ENCODE measurements at regions not wholly inside any gene's neighbourhood (a gene's known extent, or its start where the extent isn't known, plus 50 kb on each side); places are given as distances from the start of the nearest gene placed in this dataset.
"Not testable (repeated sequence)": the region's sequence is repeated elsewhere in the genome, so short reads cannot be mapped to it uniquely, and the experiment has no call there.

DNA sequence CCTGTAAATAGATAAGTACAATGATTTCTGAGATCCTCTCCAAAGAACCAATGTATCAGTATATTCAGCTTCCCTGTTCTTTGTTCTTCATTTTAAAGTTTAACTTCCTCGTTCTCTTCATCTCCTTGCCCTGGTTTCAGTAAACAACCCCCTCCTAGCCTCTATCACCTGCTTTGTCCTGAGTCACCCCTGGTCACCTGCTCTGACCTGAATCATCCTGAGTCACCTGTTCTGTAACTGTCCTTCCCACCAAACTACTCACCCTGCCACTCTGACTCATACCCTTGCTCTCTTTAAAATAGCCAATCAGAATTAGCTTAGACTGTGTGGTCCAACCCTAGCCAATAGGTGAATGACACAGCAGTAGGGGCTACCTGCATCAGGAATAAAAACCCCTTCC lies 313.0 kb upstream of the LRRC3B start:
- H3K4me1 ChIP-seq; H3K4me3 ChIP-seq; H3K27me3 ChIP-seq (ENCODE audit: low read depth); DNase-seq (ENCODE audit: low spot score in 2 of 2); H3K36me3 ChIP-seq (replicated peaks); H3K9me3 ChIP-seq; in situ Hi-C loops (cut with MboI; ENCODE audit: low sequenced_read_pairs): not testable (repeated sequence)

DNA sequence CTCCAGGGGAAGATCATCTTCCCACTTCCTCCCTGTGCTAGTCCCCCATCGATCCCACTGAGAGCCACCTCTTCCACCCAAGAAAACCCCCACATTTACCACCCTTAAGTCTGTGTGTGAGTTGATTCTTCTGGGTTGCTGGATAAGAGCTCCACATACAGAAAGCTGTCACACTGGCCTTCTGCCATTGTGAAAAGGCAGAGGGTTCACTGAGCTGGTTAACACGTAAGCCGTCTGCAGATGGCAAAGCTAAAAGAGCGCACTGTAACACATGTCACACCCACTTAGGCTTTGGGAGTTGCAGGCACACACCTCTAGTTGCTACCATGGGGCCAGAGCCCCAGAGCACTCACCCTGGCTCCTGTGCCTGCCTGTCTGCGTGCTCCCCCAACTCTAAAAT lies 309.8 kb upstream of the LRRC3B start:
- Histone ChIP-seq H3K4me1 (no peaks in the 10 kb centered on the region), H3K36me3 (replicated peaks) (no peaks in the 10 kb centered on the region), H3K4me3 (no peak overlapping the region), H3K9me3 (no peaks in the 10 kb centered on the region), H3K27me3 (ENCODE audit: low read depth) (no peaks in the 10 kb centered on the region)
- in situ Hi-C loops (cut with MboI; ENCODE audit: low sequenced_read_pairs), result no loop called here
- no peak for DNase-seq (ENCODE audit: low spot score in 2 of 2)

DNA sequence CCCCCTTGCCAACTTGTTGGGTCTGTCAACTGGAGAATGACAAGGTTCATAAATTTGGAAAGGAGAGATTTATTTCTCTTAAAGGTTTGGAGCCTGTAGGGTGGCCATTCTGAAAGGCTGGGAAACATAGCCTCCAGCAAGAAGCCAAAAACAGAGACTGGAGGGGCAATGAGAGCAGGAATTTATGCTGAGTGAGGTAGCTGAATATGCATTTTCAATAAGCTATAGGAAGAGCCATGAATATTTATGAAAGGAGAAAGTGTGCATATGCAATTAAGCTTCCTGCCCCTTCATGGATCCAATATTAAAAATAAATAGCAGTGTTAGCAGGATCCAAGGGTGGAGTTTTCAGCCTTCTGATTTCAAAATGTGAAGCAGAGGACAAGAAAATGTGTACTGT lies 306.1 kb upstream of the LRRC3B start:
- H3K27me3 ChIP-seq (ENCODE audit: low read depth), result no peaks in the 10 kb centered on the region
- in situ Hi-C loops (cut with MboI; ENCODE audit: low sequenced_read_pairs), result no loop called here

DNA sequence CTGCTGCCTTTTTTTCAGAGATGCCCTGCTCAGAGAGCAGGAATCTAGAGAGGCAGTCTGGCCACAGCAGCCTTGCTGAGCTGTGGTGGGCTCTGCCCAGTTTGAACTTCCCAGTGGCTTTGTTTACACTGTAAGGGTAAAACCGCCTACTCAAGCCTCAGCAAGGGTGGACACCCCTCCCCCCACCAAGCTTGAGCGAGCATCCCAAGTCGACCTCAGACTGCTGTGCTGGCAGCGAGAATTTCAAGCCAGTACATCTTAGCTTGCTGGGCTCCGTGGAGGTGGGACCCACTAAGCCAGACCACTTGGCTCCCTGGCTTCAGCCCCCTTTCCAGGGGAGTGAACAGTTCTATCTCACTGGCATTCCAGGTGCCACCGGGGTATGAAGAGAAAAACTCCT lies 298.8 kb upstream of the LRRC3B start:
- H3K36me3 ChIP-seq (replicated peaks); H3K9me3 ChIP-seq; H3K27me3 ChIP-seq (ENCODE audit: low read depth); H3K4me3 ChIP-seq; in situ Hi-C loops (cut with MboI; ENCODE audit: low sequenced_read_pairs); H3K4me1 ChIP-seq; DNase-seq (ENCODE audit: low spot score in 2 of 2): not testable (repeated sequence)

More for the DNA sequence above, 306.1 kb upstream of the LRRC3B start:
- Histone ChIP-seq H3K36me3 (replicated peaks) (no peaks in the 10 kb centered on the region), H3K4me1 (no peaks in the 10 kb centered on the region), H3K9me3 (no peaks in the 10 kb centered on the region), H3K4me3 (no peak overlapping the region)
- no peak for DNase-seq (ENCODE audit: low spot score in 2 of 2)

DNA sequence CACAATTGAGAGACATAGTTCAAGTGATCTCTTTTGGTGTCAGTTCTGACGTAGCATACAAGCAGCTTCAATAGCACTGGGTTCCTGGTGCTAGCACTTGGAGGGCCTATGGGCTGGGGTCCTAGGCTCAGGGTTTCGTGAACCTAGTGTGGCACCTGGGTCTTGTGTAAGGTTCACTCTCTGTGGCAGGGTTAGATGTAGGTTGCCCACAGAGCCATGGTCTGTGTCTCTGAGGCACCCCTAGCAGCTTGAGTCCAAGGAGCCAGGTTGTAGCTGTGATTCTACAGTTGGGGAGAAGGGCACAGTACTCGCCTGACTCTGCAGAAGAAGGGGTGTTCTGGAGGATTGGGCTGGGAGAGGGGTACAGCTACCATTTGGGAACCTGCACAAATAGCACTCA lies 282.6 kb upstream of the LRRC3B start:
- in situ Hi-C loops (cut with MboI; ENCODE audit: low sequenced_read_pairs), result no loop called here
- Histone ChIP-seq H3K27me3 (ENCODE audit: low read depth) (no peaks in the 10 kb centered on the region), H3K4me1 (no peaks in the 10 kb centered on the region), H3K36me3 (replicated peaks) (no peaks in the 10 kb centered on the region), H3K9me3 (no peaks in the 10 kb centered on the region), H3K4me3 (no peak overlapping the region)
- DNase-seq (ENCODE audit: low spot score in 2 of 2), result no peak

DNA sequence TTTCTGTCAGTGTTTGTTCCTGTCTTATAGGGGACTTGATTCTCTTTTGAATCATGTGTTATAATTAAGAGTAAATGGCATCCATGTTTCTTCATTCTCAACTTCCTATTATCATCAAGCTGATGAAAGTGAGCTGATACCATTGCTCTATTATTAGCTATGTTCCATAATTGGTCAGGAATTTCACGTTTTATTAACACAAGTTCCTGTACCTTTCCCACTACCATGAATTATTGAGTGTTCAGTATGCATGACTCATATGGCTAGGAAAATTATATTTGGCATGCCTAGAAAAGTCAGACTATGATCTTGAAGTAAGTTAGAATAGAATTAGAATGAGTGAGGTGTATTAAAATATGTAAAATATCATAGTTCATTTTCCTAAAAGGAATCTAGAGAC lies 278.9 kb upstream of the LRRC3B start:
- no peaks in the 10 kb centered on the region for H3K4me1 ChIP-seq
- no peaks in the 10 kb centered on the region for H3K36me3 ChIP-seq (replicated peaks)
- no peaks in the 10 kb centered on the region for H3K27me3 ChIP-seq (ENCODE audit: low read depth)
- in situ Hi-C loops (cut with MboI; ENCODE audit: low sequenced_read_pairs), result no loop called here
- no peaks in the 10 kb centered on the region for H3K9me3 ChIP-seq
- DNase-seq (ENCODE audit: low spot score in 2 of 2), result no peak
- no peak overlapping the region for H3K4me3 ChIP-seq

DNA sequence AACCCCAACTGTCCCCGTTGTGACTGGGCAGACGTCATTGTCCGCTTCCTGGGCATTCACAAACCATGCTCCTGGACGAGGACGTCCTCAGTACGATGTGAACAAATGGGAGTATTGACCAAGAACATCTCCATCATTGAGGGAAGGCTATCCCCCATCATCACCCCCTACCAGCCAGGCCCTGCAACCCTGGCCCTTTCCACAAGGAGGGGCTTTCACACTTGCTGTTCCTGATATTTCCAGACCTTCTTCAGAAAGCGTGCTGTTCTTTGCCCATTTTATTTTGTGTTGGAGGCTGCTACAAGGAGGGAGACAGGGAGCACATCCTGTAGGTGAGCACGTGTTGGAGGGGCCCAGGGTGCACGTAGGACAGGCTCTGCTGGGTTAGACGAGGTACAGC lies 277.0 kb upstream of the LRRC3B start:
- H3K9me3 ChIP-seq, result no peaks in the 10 kb centered on the region
- no peaks in the 10 kb centered on the region for H3K4me1 ChIP-seq
- no peaks in the 10 kb centered on the region for H3K27me3 ChIP-seq (ENCODE audit: low read depth)
- in situ Hi-C loops (cut with MboI; ENCODE audit: low sequenced_read_pairs), result no loop called here
- no peak overlapping the region for H3K4me3 ChIP-seq
- no peaks in the 10 kb centered on the region for H3K36me3 ChIP-seq (replicated peaks)
- DNase-seq (ENCODE audit: low spot score in 2 of 2), result no peak

DNA sequence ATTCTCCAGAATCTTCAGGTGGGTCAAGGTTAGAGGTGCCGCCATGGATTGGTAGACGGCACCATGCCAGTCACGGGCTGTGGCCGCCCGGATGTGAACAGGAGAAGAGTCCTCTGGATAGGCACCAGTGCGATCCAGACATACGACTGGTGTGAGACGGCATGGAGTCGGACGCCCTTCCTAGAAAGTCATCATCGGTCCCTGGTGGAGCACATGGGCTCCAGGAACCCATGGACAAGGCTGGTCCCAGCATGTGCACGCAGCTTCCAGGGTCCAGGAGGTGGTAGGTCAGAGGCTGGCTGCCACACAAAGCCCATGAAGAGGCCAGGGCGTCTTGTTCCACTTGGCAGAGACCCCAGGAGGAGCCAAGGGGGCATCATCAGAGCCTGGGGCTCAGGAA lies 276.1 kb upstream of the LRRC3B start:
- H3K9me3 ChIP-seq, result no peaks in the 10 kb centered on the region
- in situ Hi-C loops (cut with MboI; ENCODE audit: low sequenced_read_pairs), result no loop called here
- no peak for DNase-seq (ENCODE audit: low spot score in 2 of 2)

DNA sequence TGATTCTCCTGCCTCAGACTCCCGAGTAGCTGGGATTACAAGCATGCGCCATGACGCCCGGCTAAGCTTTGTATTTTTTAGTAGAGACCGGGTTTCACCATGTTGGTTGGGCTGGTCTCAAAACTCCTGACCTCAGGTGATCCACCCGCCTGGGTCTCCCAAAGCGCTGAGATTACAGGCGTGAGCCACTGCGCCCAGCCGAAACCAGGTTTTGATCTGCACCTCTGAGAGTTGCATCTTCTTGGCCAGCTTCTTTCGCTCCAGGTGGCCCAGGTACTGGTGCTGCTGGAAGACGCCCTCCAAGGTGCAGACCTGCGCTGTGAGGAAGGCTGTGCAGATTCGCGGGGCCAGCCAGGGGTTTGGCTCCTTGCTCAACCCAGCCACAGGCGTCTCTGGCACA lies 275.4 kb upstream of the LRRC3B start:
- no peaks in the 10 kb centered on the region for H3K9me3 ChIP-seq
- DNase-seq (ENCODE audit: low spot score in 2 of 2), result no peak
- no peaks in the 10 kb centered on the region for H3K4me1 ChIP-seq
- no peak overlapping the region for H3K4me3 ChIP-seq
- in situ Hi-C loops (cut with MboI; ENCODE audit: low sequenced_read_pairs), result no loop called here
- no peaks in the 10 kb centered on the region for H3K36me3 ChIP-seq (replicated peaks)
- H3K27me3 ChIP-seq (ENCODE audit: low read depth), result no peaks in the 10 kb centered on the region

More for the DNA sequence above, 276.1 kb upstream of the LRRC3B start:
- Histone ChIP-seq H3K36me3 (replicated peaks) (no peaks in the 10 kb centered on the region), H3K4me3 (no peak overlapping the region), H3K4me1 (no peaks in the 10 kb centered on the region), H3K27me3 (ENCODE audit: low read depth) (no peaks in the 10 kb centered on the region)

DNA sequence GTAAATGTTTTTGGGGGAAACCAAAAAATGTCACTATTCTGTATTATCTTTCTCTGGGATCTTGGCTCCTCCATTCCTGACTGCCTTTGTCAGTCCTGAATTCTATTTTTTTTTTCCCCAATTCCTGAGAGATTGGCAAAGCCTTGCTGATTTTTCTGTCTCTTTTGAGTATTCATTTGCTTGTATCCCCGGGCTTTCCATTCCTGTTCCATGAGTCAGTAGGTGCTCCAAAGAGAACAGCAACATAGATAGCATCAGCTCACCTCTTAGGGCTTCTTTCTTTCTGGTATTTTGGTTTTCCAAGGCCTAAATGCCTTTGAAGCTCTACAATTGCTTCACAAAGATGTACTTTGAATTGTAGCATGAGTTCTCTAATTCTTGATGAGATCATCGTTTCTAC lies 271.7 kb upstream of the LRRC3B start:
- H3K27me3 ChIP-seq (ENCODE audit: low read depth), result no peaks in the 10 kb centered on the region
- no peaks in the 10 kb centered on the region for H3K4me1 ChIP-seq
- no peaks in the 10 kb centered on the region for H3K9me3 ChIP-seq
- no peak overlapping the region for H3K4me3 ChIP-seq
- DNase-seq (ENCODE audit: low spot score in 2 of 2), result no peak
- H3K36me3 ChIP-seq (replicated peaks), result no peaks in the 10 kb centered on the region
- in situ Hi-C loops (cut with MboI; ENCODE audit: low sequenced_read_pairs), result no loop called here

DNA sequence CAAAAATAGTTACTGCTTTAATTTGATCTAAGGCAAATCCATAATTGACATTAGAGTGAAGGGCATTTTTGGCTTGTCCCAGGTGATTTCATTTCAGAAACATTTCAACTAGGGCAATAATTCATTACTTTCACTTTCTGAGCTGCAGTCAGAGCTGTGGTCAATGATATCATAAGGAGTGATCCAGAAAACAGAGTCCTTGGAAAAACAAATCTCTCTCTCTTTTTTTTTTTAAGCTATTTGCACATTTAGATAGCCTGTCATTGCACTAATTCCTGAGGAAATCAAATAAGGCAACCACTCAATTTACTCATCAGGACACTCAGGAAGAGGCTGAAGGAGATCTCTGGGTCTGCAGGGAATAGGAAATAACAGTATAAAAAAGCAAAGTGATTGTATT lies 269.5 kb upstream of the LRRC3B start:
- in situ Hi-C loops (cut with MboI; ENCODE audit: low sequenced_read_pairs), result no loop called here

DNA sequence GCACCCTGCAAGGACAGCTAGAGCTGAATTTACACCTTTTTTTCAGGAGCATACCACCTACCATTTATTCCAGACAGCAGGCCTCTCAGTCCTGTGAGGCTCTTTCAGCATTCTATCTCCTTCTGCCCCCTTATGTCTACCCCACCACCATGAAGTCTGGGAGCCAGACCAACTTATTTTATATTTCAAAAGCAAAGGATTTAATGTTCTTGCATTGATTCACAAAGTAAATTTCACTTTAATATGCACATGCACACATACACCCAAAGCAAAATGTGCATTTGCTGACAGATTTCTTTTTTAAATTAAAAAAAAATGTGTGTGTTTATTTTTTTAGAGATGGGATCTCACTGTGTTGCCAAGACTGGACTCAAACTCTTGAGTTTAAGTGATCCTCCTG lies 264.2 kb upstream of the LRRC3B start:
- no peaks in the 10 kb centered on the region for H3K36me3 ChIP-seq (replicated peaks)
- no peak overlapping the region for H3K4me3 ChIP-seq
- DNase-seq (ENCODE audit: low spot score in 2 of 2), result no peak
- H3K9me3 ChIP-seq, result no peaks in the 10 kb centered on the region
- H3K4me1 ChIP-seq, result no peaks in the 10 kb centered on the region
- no peaks in the 10 kb centered on the region for H3K27me3 ChIP-seq (ENCODE audit: low read depth)
- in situ Hi-C loops (cut with MboI; ENCODE audit: low sequenced_read_pairs), result no loop called here

More for the DNA sequence above, 269.5 kb upstream of the LRRC3B start:
- H3K9me3 ChIP-seq, result no peaks in the 10 kb centered on the region
- no peaks in the 10 kb centered on the region for H3K36me3 ChIP-seq (replicated peaks)
- H3K27me3 ChIP-seq (ENCODE audit: low read depth), result no peaks in the 10 kb centered on the region
- H3K4me3 ChIP-seq, result no peak overlapping the region
- H3K4me1 ChIP-seq, result no peaks in the 10 kb centered on the region
- DNase-seq (ENCODE audit: low spot score in 2 of 2), result no peak

DNA sequence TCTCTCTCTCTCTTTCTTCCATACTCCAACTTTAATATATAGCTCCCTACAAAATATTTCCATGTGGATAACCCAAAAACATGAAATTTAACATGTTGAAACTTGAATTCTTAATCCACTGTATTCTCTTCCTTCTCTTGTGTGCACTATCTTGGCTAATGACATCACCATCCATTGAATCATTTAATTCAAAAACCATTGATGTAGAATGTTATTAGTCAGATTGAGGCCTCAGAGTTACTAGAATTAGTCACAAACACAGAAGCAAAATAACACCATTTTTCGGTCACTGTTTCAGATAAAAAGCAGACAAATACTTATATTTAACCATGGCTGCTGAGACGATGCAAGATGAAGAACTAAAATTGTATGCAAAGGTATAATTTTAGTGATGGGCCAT lies 256.9 kb upstream of the LRRC3B start:
- no peaks in the 10 kb centered on the region for H3K27me3 ChIP-seq (ENCODE audit: low read depth)
- DNase-seq (ENCODE audit: low spot score in 2 of 2), result no peak
- no peaks in the 10 kb centered on the region for H3K36me3 ChIP-seq (replicated peaks)
- in situ Hi-C loops (cut with MboI; ENCODE audit: low sequenced_read_pairs), result no loop called here
- no peaks in the 10 kb centered on the region for H3K9me3 ChIP-seq
- no peak overlapping the region for H3K4me3 ChIP-seq
- no peaks in the 10 kb centered on the region for H3K4me1 ChIP-seq

DNA sequence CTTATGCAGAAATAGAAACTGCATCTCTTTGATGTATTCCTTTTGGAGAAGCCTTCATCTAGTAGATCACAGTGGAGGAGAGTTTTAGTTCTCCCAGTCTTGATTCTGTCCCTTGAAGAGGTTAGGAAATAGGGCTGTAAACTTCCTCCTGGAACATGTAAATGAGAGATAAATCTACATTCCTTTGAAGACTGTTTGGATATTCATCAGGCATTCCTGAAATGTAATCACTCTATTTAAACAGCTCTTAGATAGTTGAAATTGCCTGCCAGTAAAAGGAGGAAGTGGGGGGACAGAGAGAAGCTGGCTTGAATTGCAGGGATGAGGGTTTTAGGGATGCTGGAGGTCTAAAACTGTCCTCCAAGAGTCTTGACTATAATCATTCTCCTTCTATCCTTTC lies 254.3 kb upstream of the LRRC3B start:
- H3K36me3 ChIP-seq (replicated peaks), result no peaks in the 10 kb centered on the region
- no peak overlapping the region for H3K4me3 ChIP-seq
- in situ Hi-C loops (cut with MboI; ENCODE audit: low sequenced_read_pairs), result no loop called here
- H3K27me3 ChIP-seq (ENCODE audit: low read depth), result no peaks in the 10 kb centered on the region
- no peak for DNase-seq (ENCODE audit: low spot score in 2 of 2)
- no peaks in the 10 kb centered on the region for H3K9me3 ChIP-seq
- no peaks in the 10 kb centered on the region for H3K4me1 ChIP-seq

DNA sequence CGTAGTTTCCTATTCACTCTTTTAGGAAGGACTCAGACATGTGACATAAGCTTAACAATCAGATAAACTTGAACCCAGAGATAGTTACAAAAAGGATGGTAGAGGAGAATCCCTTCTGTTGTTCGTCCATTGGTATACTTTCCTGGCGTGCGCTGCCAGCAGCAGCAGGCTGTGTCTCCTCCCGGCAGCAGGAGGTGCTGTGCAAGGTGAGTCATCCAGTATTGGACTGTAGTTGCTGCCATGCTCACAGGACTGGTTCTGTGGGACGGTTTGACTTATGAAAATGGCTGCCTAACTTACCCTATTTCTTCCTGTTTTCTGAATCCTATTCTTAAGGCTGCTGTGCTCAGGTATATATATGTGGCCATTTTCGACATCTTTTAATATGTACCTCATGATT lies 253.4 kb upstream of the LRRC3B start:
- in situ Hi-C loops (cut with MboI; ENCODE audit: low sequenced_read_pairs), result no loop called here
- DNase-seq (ENCODE audit: low spot score in 2 of 2), result no peak

More for the DNA sequence above, 253.4 kb upstream of the LRRC3B start:
- Histone ChIP-seq H3K36me3 (replicated peaks) (no peaks in the 10 kb centered on the region), H3K9me3 (no peaks in the 10 kb centered on the region), H3K4me3 (no peak overlapping the region), H3K27me3 (ENCODE audit: low read depth) (no peaks in the 10 kb centered on the region), H3K4me1 (no peaks in the 10 kb centered on the region)

Measured in HAP-1 (cell line).